Uterus (tissue), 3 donors: ENCODE measurements at regions not wholly inside any gene's neighbourhood (a gene's known extent, or its start where the extent isn't known, plus 50 kb on each side); places are given as distances from the start of the nearest gene placed in this dataset.

Source experiments
- DNase-seq, 2 donors: peaks; one replicate each; pipeline ENCODE4 v3.0.0-alpha.2; 2019 to 2020
- H3K27ac ChIP-seq, 2 donors: fragments of 200-600 bp; sonication (generic); 1 replicate in 1 of 2; 2 replicates in 1 of 2; pipeline ENCODE4 v1.5.1; 2016 to 2018
- H3K27me3 ChIP-seq, 2 donors: fragments of 200-600 bp; sonication (generic); one replicate each; pipeline ENCODE4 v1.5.1; 2018 to 2019; ENCODE audit warnings: control low read depth in 1 of 2
- H3K36me3 ChIP-seq, 2 donors: fragments of 200-600 bp; sonication (generic); one replicate each; pipeline ENCODE4 v1.5.1; 2019; ENCODE audit warnings: control low read depth in 1 of 2
- H3K4me1 ChIP-seq, 2 donors: fragments of 200-600 bp; sonication (generic); one replicate each; pipeline ENCODE4 v1.5.1; 2018 to 2019; ENCODE audit warnings: control low read depth in 1 of 2
- H3K4me3 ChIP-seq, 2 donors: fragments of 200-600 bp; sonication (generic); 1 replicate in 1 of 2; 2 replicates in 1 of 2; pipeline ENCODE4 v1.5.1; 2018 to 2019; ENCODE audit warnings: mild to moderate bottlenecking in 1 of 2
- H3K9me3 ChIP-seq, 2 donors: fragments of 200-600 bp; sonication (generic); one replicate each; pipeline ENCODE4 v1.5.1; 2019; ENCODE audit warnings: control low read depth in 1 of 2
- CTCF ChIP-seq, 4 experiments: fragments of 200-600 bp in 2 of 4; fragments of 450-650 bp in 2 of 4; sonication (generic) in 2 of 4; IDR thresholded peaks; one replicate each; pipeline ENCODE4 v1.5.1; 2016 to 2019; ENCODE audit warnings: antibody characterized with exemption in 4 of 4, mild to moderate bottlenecking in 2 of 4, moderate library complexity in 1 of 4
- POLR2A ChIP-seq, 2 donors: fragments of 450-650 bp; IDR thresholded peaks; one replicate each; pipeline ENCODE4 v1.6.1; 2016; ENCODE audit warnings: antibody characterized with exemption in 2 of 2, mild to moderate bottlenecking in 1 of 2, moderate library complexity in 1 of 2
- intact Hi-C: fragments of 100-400 bp; cut with DNase I; formaldehyde crosslinking; loops from one replicate; pipeline ENCODE4 v1.15.1; 2023; ENCODE audit warnings: low total_unique reads
- donor health status: DM: yes; HTN: yes; CAD: no.

DNA sequence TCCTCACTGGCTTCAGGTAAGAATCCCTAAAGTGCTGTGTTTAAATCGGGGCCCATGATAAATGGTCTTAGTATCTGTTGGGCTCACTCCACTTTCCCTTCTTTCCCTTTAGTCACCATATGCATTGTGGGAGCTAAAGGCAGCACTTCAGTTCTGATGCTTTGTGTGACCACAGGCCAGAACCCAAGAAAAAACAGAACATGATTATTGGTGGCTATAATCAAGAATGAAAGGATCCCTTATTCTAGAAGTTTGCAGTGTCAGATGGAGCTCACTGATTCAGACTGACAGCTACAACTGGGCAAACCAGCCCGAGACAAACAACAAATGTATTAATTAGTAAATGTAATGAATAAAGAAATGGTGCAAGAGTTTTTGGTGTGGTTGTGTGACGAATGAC lies 57.3 kb upstream of the POMP start:
- Histone ChIP-seq H3K9me3 (no peaks in the 10 kb centered on the region), H3K27ac (no peak overlapping the region), H3K4me1 (no peaks in the 10 kb centered on the region), H3K27me3 (no peaks in the 10 kb centered on the region), H3K4me3 (no peak overlapping the region), H3K36me3 (no peaks in the 10 kb centered on the region)
- no peak for DNase-seq
- intact Hi-C loops = no loop called here
- TF ChIP-seq CTCF (IDR thresholded peaks at IDR 0.05) (no peak), POLR2A (IDR thresholded peaks at IDR 0.05) (no peak)

DNA sequence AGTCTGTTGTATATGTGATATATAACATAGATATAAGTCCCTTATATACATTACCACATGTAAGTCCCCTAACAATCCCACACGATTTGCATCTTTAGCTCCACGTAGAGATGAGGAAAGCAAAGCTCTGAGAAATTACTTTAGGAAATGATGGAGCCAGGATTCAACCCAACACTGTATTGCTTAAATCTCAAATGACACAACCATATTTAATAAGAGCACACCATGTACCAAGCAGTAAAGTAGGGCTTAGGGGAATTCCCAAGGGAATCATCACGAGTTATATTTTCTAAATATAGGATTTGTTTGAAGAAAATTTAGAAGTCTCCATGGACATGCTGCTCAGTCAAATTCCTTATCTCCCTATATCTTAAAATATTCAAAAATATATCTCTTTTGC lies 61.3 kb upstream of the POMP start:
- no peak overlapping the region for H3K27ac ChIP-seq
- no peaks in the 10 kb centered on the region for H3K36me3 ChIP-seq
- DNase-seq = no peak
- intact Hi-C loops = no loop called here
- H3K4me3 ChIP-seq = no peak overlapping the region
- H3K9me3 ChIP-seq = no peaks in the 10 kb centered on the region
- TF ChIP-seq CTCF (IDR thresholded peaks at IDR 0.05) (no peak), POLR2A (IDR thresholded peaks at IDR 0.05) (no peak)
- no peaks in the 10 kb centered on the region for H3K27me3 ChIP-seq
- no peaks in the 10 kb centered on the region for H3K4me1 ChIP-seq

DNA sequence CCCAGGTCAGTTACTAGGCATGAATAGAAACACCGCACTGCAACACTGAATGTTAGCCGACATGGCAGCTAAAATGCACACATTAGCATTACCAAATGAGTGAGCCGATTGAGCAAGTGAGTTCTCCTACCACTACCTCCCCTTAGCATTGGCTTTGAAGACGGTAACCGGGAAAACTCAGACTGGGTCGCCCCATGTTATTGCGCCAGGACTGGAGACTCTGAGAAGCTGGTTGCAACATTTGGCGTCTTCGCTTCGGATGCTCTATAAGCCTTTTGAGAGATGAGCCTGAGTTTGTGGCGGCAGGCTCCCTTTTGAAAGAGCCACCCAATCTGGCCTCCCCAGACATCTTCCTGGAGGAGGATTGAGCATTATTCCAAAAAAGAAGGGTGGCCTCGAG lies 68.5 kb upstream of the POMP start:
- H3K4me1 ChIP-seq = no peaks in the 10 kb centered on the region
- H3K36me3 ChIP-seq = no peaks in the 10 kb centered on the region
- intact Hi-C loops = no loop called here

GRCh38 chr13:28588296-28588695 lies 70.6 kb upstream of the POMP start:
- TF ChIP-seq POLR2A (IDR thresholded peaks at IDR 0.05) = no peak
- no peak for TF ChIP-seq CTCF (IDR thresholded peaks at IDR 0.05)
- H3K36me3 ChIP-seq = no peaks in the 10 kb centered on the region
- intact Hi-C loops = no loop called here
- no peaks in the 10 kb centered on the region for H3K27me3 ChIP-seq
- no peaks in the 10 kb centered on the region for H3K9me3 ChIP-seq
- no peaks in the 10 kb centered on the region for H3K4me1 ChIP-seq
- DNase-seq = no peak
- no peak overlapping the region for H3K27ac ChIP-seq
- no peak overlapping the region for H3K4me3 ChIP-seq

More for the DNA sequence above, 68.5 kb upstream of the POMP start:
- DNase-seq = no peak
- H3K9me3 ChIP-seq = no peaks in the 10 kb centered on the region
- H3K27ac ChIP-seq = no peak overlapping the region
- H3K27me3 ChIP-seq = no peaks in the 10 kb centered on the region
- H3K4me3 ChIP-seq = no peak overlapping the region
- TF ChIP-seq POLR2A (IDR thresholded peaks at IDR 0.05) = no peak
- no peak for TF ChIP-seq CTCF (IDR thresholded peaks at IDR 0.05)

DNA sequence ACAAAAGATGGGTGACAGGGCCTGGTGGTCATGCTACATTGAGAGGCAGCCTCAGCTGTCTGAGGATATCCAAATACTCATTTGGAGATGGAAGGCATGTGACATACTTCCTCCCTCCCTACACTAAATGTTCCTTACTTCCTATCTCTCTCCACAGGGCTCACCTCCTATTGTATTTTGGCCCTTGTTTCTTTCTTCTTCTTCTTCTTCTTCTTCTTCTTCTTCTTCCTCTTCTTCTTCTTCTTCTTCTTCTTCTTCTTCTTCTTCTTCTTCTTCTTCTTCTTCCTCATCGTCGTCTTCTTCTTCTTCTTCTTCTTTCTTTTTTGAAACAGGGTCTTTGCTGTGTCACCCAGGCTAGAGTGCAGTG lies 71.8 kb upstream of the POMP start:
- H3K4me1 ChIP-seq = no peaks in the 10 kb centered on the region
- intact Hi-C loops = no loop called here
- no peaks in the 10 kb centered on the region for H3K36me3 ChIP-seq
- no peak overlapping the region for H3K27ac ChIP-seq
- H3K27me3 ChIP-seq = no peaks in the 10 kb centered on the region
- H3K4me3 ChIP-seq = no peak overlapping the region
- no peaks in the 10 kb centered on the region for H3K9me3 ChIP-seq
- no peak for DNase-seq
- TF ChIP-seq CTCF (IDR thresholded peaks at IDR 0.05) (no peak), POLR2A (IDR thresholded peaks at IDR 0.05) (no peak)
